OCI-LY1 (cell line): ENCODE measurements at regions not wholly inside any gene's neighbourhood (a gene's known extent, or its start where the extent isn't known, plus 50 kb on each side); places are given as distances from the start of the nearest gene placed in this dataset.
"Not testable (repeated sequence)": the region's sequence is repeated elsewhere in the genome, so short reads cannot be mapped to it uniquely, and the experiment has no call there.

Experiments used
- H2AFZ ChIP-seq: fragments of 200-600 bp; sonication (generic), shearing (Covaris generic); 2 replicates; pipeline ENCODE4 v1.6.0; 2014; ENCODE audit warnings: antibody characterized with exemption, mild to moderate bottlenecking, low read length
- H3F3A ChIP-seq: fragments of 200-600 bp; sonication (generic), shearing (Covaris generic); 2 replicates; pipeline ENCODE4 v1.6.0; 2014; ENCODE audit warnings: mild to moderate bottlenecking, antibody characterized with exemption, low read length, moderate library complexity; ENCODE audit not compliant: insufficient read depth
- H3K27ac ChIP-seq: fragments of 200-600 bp; sonication (generic); 2 replicates; pipeline ENCODE4 v1.5.1; 2014; ENCODE audit warnings: low read length, mixed run types, mild to moderate bottlenecking, low read depth; ENCODE audit not compliant: poor library complexity, severe bottlenecking
- H3K27me3 ChIP-seq: fragments of 200-600 bp; sonication (generic); 2 replicates; pipeline ENCODE4 v1.6.0; 2014; ENCODE audit warnings: antibody characterized with exemption, mild to moderate bottlenecking, low read length, moderate library complexity; ENCODE audit not compliant: insufficient read depth
- H3K36me3 ChIP-seq: fragments of 200-600 bp; sonication (generic); 2 replicates; pipeline ENCODE4 v1.6.1; 2014; ENCODE audit warnings: mild to moderate bottlenecking, antibody characterized with exemption, low read length, moderate library complexity, mixed read lengths; ENCODE audit not compliant: insufficient read depth
- H3K4me1 ChIP-seq: fragments of 200-600 bp; sonication (generic); 2 replicates; pipeline ENCODE4 v1.5.1; 2014; ENCODE audit warnings: mild to moderate bottlenecking, low read length, moderate library complexity; ENCODE audit not compliant: insufficient read depth, severe bottlenecking
- H3K4me2 ChIP-seq: fragments of 200-600 bp; sonication (generic), shearing (Covaris generic); 2 replicates; pipeline ENCODE4 v1.6.1; 2014; ENCODE audit warnings: low read length
- H3K4me3 ChIP-seq: fragments of 200-600 bp; sonication (generic); 2 replicates; pipeline ENCODE4 v1.5.1; 2014; ENCODE audit warnings: low read length, low read depth, mild to moderate bottlenecking, mixed read lengths; ENCODE audit not compliant: poor library complexity, severe bottlenecking
- H3K79me2 ChIP-seq: fragments of 200-600 bp; shearing (Covaris generic); 2 replicates; pipeline ENCODE4 v1.6.1; 2016; ENCODE audit warnings: mixed run types, low read length, mixed read lengths; ENCODE audit not compliant: insufficient read depth
- H3K9ac ChIP-seq: fragments of 200-600 bp; sonication (generic), shearing (Covaris generic); 2 replicates; pipeline ENCODE4 v1.6.1; 2014; ENCODE audit warnings: mild to moderate bottlenecking, low read length, mixed read lengths
- H3K9me2 ChIP-seq: fragments of 200-600 bp; sonication (generic), shearing (Covaris generic); 2 replicates; pipeline ENCODE4 v1.6.1; 2014; ENCODE audit warnings: low read depth, mild to moderate bottlenecking, low read length, mixed read lengths
- H3K9me3 ChIP-seq: fragments of 200-600 bp; shearing (Covaris generic); 2 replicates; pipeline ENCODE4 v1.6.1; 2014; ENCODE audit warnings: low read length, mixed read lengths
- H4K20me1 ChIP-seq: fragments of 200-600 bp; sonication (generic), shearing (Covaris generic); 2 replicates; pipeline ENCODE4 v1.6.0; 2016; ENCODE audit warnings: mild to moderate bottlenecking, low read length; ENCODE audit not compliant: insufficient read depth
- EZH2 ChIP-seq: fragments of 200-600 bp; sonication (generic), shearing (Covaris generic); IDR thresholded peaks from 2 replicates; pipeline ENCODE4 v1.8.0; 2017; ENCODE audit warnings: borderline replicate concordance, mixed run types, mild to moderate bottlenecking, antibody characterized with exemption, low read length, moderate library complexity, mixed read lengths
- TF ChIP-seq, protein P1 (sequence below): fragments of 200-600 bp; sonication (generic), shearing (Covaris generic); IDR thresholded peaks from 2 replicates; pipeline ENCODE4 v1.5.1; 2017; ENCODE audit warnings: mild to moderate bottlenecking, antibody characterized with exemption, low read length, moderate library complexity, mixed read lengths

DNA sequence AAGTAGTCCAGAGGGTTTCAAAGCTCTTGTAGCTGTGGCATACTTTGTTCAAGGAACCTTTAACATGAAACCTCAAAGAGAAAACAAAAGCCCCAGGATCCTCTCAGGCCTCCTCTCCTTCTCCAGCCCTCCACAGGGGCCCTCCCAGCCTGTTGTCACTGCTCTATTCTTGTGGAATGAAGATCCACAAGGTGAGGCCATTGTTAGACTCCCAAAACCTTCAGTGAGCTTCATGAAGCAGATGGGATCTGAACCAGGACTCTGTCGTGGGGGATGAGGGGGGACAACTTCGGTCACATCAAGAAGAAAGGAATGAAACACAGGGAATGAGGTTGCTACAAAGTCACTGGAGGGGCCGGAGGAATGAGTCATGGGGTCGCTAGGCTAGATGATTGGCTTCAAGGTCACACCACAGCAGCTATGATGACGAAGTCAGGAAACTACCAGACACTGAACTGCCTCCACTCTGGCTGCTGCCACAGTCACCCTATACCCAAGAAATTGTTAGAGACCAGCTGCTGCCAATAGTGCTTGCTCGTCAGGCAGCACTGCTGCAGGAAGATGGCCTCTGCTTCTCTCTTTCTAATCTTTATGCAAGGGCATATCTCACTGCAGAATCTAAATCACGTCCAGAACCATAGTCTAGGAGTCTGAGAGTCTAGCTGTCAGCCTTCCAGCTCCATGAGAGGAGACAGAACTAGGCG is 208.8 kb downstream of the HIBADH start:
- Histone ChIP-seq H2AFZ (no peak overlapping the region), H3K79me2 (no peaks in the 10 kb centered on the region), H4K20me1 (no peaks in the 10 kb centered on the region), H3K27ac (no peak overlapping the region), H3K4me2 (no peak overlapping the region), H3K36me3 (no peaks in the 10 kb centered on the region), H3K4me1 (no peaks in the 10 kb centered on the region), H3K9me2 (no peaks in the 10 kb centered on the region), H3K9me3 (no peaks in the 10 kb centered on the region), H3K27me3 (no peaks in the 10 kb centered on the region), H3F3A (no peaks in the 10 kb centered on the region), H3K4me3 (no peak overlapping the region), H3K9ac (no peak overlapping the region)
- TF ChIP-seq, protein P1, sequence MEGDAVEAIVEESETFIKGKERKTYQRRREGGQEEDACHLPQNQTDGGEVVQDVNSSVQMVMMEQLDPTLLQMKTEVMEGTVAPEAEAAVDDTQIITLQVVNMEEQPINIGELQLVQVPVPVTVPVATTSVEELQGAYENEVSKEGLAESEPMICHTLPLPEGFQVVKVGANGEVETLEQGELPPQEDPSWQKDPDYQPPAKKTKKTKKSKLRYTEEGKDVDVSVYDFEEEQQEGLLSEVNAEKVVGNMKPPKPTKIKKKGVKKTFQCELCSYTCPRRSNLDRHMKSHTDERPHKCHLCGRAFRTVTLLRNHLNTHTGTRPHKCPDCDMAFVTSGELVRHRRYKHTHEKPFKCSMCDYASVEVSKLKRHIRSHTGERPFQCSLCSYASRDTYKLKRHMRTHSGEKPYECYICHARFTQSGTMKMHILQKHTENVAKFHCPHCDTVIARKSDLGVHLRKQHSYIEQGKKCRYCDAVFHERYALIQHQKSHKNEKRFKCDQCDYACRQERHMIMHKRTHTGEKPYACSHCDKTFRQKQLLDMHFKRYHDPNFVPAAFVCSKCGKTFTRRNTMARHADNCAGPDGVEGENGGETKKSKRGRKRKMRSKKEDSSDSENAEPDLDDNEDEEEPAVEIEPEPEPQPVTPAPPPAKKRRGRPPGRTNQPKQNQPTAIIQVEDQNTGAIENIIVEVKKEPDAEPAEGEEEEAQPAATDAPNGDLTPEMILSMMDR, result no peak
- TF ChIP-seq EZH2, result no peak

DNA sequence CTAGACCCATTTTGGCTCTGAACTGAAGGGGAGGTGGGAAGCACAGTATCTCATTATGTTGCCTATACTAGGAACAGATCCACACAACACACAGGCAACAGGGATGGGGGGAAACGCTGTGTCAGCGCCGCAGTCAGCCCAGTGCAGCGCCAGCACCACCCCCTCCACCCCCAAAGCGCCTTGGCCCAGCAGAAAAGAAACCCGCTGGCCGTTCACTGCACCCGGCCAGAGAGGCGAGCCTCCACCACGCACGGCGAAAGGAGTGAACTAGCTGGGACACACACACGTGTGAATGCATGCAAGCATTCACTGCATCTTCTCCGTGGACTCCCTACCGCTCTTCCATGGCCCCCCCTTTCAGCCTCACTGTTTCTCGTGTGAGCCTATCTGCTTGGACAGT is 205.6 kb downstream of the HIBADH start:
- not testable (repeated sequence) for H3K4me2 ChIP-seq, H3K4me3 ChIP-seq, H3K9ac ChIP-seq, H3K4me1 ChIP-seq, H3F3A ChIP-seq, H2AFZ ChIP-seq, H3K79me2 ChIP-seq, H3K27me3 ChIP-seq, H3K36me3 ChIP-seq, H3K9me2 ChIP-seq, H4K20me1 ChIP-seq, H3K9me3 ChIP-seq, H3K27ac ChIP-seq

DNA sequence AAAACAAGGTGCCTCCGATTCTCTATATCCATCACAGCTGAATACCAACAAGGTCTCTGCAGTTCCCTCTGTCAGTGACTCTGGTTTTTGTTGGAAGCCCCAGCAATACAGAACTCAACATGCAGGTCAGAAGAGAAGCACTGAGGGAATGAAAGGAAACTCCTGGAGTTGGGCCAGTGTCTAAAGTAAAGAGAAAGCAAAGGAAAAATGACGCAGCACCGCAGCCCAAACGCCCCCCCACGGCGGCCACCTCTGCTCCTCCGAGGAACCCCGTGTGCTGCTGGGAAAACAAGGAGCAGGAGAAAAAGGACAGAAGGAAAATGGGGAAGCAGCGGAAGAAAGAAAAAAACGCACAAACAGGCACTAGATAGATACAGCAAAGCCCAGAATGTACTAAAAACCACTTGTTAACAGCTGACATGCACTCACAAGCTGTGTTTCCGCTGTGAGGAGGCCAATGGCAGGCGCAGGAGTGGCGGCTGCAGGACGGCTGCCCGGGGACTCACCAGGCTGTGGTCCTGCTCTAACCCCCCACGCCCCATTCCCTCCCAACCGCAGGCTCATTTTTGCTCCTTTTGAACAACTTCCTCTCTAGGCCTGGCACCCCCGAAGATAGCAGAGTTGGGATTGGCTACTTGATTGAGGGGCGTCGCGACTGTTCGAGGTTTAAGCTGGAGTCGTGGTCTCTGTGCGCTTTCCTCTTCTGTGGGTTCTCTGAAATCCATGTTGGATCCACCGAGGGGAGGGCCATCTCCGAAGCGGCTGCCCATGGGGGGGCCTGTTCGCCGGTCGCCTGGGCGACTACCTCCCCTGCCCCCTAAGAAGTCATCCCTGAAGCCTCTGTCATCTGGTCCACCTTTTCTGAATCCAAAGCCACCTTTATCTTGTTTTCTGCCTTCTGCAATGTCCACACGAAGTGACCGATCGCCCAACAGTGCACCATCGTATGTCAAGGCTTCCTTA is 204.8 kb downstream of the HIBADH start:
- not testable (repeated sequence) for H3F3A ChIP-seq, H3K9me3 ChIP-seq, H3K36me3 ChIP-seq, H3K9ac ChIP-seq, H3K9me2 ChIP-seq, H3K79me2 ChIP-seq, H3K4me1 ChIP-seq, H4K20me1 ChIP-seq, H3K4me2 ChIP-seq, H3K4me3 ChIP-seq, H3K27me3 ChIP-seq, H2AFZ ChIP-seq, H3K27ac ChIP-seq

DNA sequence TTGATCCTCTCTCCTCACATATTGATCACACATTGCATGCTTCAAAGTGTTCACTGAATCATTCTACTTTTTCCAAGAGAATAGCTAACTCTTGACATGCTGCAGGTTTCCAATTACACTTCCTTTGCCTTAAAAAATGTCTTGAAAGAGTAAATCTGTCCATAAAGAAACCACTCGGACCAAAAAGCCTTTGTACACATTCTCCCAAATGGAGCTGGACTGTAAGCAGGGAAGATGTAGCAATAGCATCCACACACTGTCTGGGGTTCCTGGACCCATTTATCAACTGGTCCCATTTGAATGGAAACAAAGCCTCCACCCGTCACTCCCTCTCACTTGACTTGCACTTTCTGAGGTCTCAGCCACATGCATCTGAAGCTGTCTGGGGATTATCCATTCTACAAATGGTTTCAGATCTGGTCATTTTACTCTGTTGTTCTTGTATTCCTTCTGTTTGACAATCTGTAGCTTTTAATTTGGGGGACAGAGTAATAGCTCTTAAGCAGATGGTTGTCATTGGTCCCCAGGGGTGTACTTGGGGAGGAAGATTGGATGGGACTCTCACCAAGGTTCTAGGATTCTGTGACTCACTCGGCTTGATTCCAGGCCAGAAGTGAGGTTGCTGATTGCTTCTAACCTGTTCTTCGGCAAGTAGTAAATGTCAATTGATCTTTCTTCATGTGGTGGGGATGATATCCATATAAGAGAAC is 203.5 kb downstream of the HIBADH start:
- H3K9me2 ChIP-seq, result no peaks in the 10 kb centered on the region
- H4K20me1 ChIP-seq, result no peaks in the 10 kb centered on the region
- no peak overlapping the region for H3K4me3 ChIP-seq
- no peaks in the 10 kb centered on the region for H3K36me3 ChIP-seq
- H3K27ac ChIP-seq, result no peak overlapping the region
- H2AFZ ChIP-seq, result no peak overlapping the region
- no peaks in the 10 kb centered on the region for H3K79me2 ChIP-seq
- H3F3A ChIP-seq, result no peaks in the 10 kb centered on the region
- 0 out of 2 replicates have a peak, but pooled peaks cover 4% of the 10 kb centered on the region for H3K27me3 ChIP-seq
- TF ChIP-seq, protein P1, result no peak
- no peak for TF ChIP-seq EZH2
- no peaks in the 10 kb centered on the region for H3K9me3 ChIP-seq
- H3K9ac ChIP-seq, result no peak overlapping the region
- no peaks in the 10 kb centered on the region for H3K4me1 ChIP-seq
- H3K4me2 ChIP-seq, result no peak overlapping the region
